ENCODE measurements at regions not wholly inside any gene's neighbourhood (a gene's known extent, or its start where the extent isn't known, plus 50 kb on each side); places are given as distances from the start of the nearest gene placed in this dataset.
A peak's percentile ranks its signal among the peaks of the same experiment; 100 is the strongest.

GRCh38 chr10:133006202-133006601, 63.8 kb upstream of the CFAP46 start:
- TF ChIP-seq CTCF (IDR thresholded peaks at IDR 0.05; ENCODE audit: unreplicated experiment): no peak
- H3K9me3 Mint-ChIP-seq (ENCODE audit: low read depth): no peaks in the 10 kb centered on the region
- peaks cover 6% of the 10 kb centered on the region for H3K4me1 Mint-ChIP-seq (ENCODE audit: low read depth)
- no peaks in the 10 kb centered on the region for H3K27me3 Mint-ChIP-seq
- DNase-seq (ENCODE audit: low spot score, unreplicated experiment): no peak
- H3K27ac Mint-ChIP-seq: no peak overlapping the region
- no peaks in the 10 kb centered on the region for H3K36me3 Mint-ChIP-seq (ENCODE audit: insufficient read depth)
- H3K4me3 Mint-ChIP-seq (ENCODE audit: low read depth): no peak overlapping the region

GRCh38 chr10:133004478-133004877, 62.1 kb upstream of the CFAP46 start:
- H3K4me1 Mint-ChIP-seq (ENCODE audit: low read depth): peaks cover 6% of the 10 kb centered on the region
- peaks cover 3% of the 10 kb centered on the region for H3K27me3 Mint-ChIP-seq
- H3K4me3 Mint-ChIP-seq (ENCODE audit: low read depth): no peak overlapping the region
- H3K9me3 Mint-ChIP-seq (ENCODE audit: low read depth): no peaks in the 10 kb centered on the region
- no peaks in the 10 kb centered on the region for H3K36me3 Mint-ChIP-seq (ENCODE audit: insufficient read depth)
- no peak for TF ChIP-seq CTCF (IDR thresholded peaks at IDR 0.05; ENCODE audit: unreplicated experiment)
- DNase-seq (ENCODE audit: low spot score, unreplicated experiment): no peak
- no peak overlapping the region for H3K27ac Mint-ChIP-seq

GRCh38 chr10:133003188-133003587, 60.8 kb upstream of the CFAP46 start:
- peaks cover 3% of the 10 kb centered on the region for H3K27me3 Mint-ChIP-seq
- no peak overlapping the region for H3K4me3 Mint-ChIP-seq (ENCODE audit: low read depth)
- H3K27ac Mint-ChIP-seq: no peak overlapping the region
- peaks cover 6% of the 10 kb centered on the region for H3K4me1 Mint-ChIP-seq (ENCODE audit: low read depth)
- no peaks in the 10 kb centered on the region for H3K9me3 Mint-ChIP-seq (ENCODE audit: low read depth)
- no peaks in the 10 kb centered on the region for H3K36me3 Mint-ChIP-seq (ENCODE audit: insufficient read depth)
- no peak for DNase-seq (ENCODE audit: low spot score, unreplicated experiment)
- no peak for TF ChIP-seq CTCF (IDR thresholded peaks at IDR 0.05; ENCODE audit: unreplicated experiment)

GRCh38 chr10:133002685-133003084, 60.3 kb upstream of the CFAP46 start:
- peaks cover 6% of the 10 kb centered on the region for H3K4me1 Mint-ChIP-seq (ENCODE audit: low read depth)
- TF ChIP-seq CTCF (IDR thresholded peaks at IDR 0.05; ENCODE audit: unreplicated experiment): no peak
- DNase-seq (ENCODE audit: low spot score, unreplicated experiment): no peak
- H3K9me3 Mint-ChIP-seq (ENCODE audit: low read depth): no peaks in the 10 kb centered on the region
- no peak overlapping the region for H3K4me3 Mint-ChIP-seq (ENCODE audit: low read depth)
- no peaks in the 10 kb centered on the region for H3K36me3 Mint-ChIP-seq (ENCODE audit: insufficient read depth)
- H3K27ac Mint-ChIP-seq: peak overlapping the region; percentile 29
- H3K27me3 Mint-ChIP-seq: peaks cover 3% of the 10 kb centered on the region

- H3K4me3 Mint-ChIP-seq (ENCODE audit: low read depth): no peak overlapping the region
- H3K36me3 Mint-ChIP-seq (ENCODE audit: insufficient read depth): no peaks in the 10 kb centered on the region
- no peak for TF ChIP-seq CTCF (IDR thresholded peaks at IDR 0.05; ENCODE audit: unreplicated experiment)
- no peak for DNase-seq (ENCODE audit: low spot score, unreplicated experiment)
- H3K27ac Mint-ChIP-seq: no peak overlapping the region
- peaks cover 12% of the 10 kb centered on the region for H3K27me3 Mint-ChIP-seq
- H3K4me1 Mint-ChIP-seq (ENCODE audit: low read depth): peaks cover 6% of the 10 kb centered on the region
- H3K9me3 Mint-ChIP-seq (ENCODE audit: low read depth): no peaks in the 10 kb centered on the region
Observed at GRCh38 chr10:133001114-133001513, 58.7 kb upstream of the CFAP46 start.
